WTC11 (cell line): ENCODE measurements at regions not wholly inside any gene's neighbourhood (a gene's known extent, or its start where the extent isn't known, plus 50 kb on each side); places are given as distances from the start of the nearest gene placed in this dataset.

Source experiments
- ATAC-seq: fragments of 200-7000 bp; cut with Tn5 transposase; 2 replicates; pipeline ENCODE4 v1.10.0; 2021; ENCODE audit warnings: mild to moderate bottlenecking, moderate library complexity
- CTCF ChIA-PET: fragments of 300-600 bp; sonication (Branson Sonifier 250); formaldehyde crosslinking; loops from one replicate; lab custom pipeline; 2021; ENCODE audit warnings: antibody characterized with exemption; lab: Charles Lee
- POLR2A ChIA-PET: fragments of 350-600 bp; sonication (Branson Sonifier 250); formaldehyde crosslinking; loops from one replicate; lab custom pipeline; 2021; ENCODE audit warnings: antibody characterized with exemption; lab: Charles Lee
- DNase-seq: peaks from one replicate; pipeline ENCODE4 v3.0.0; 2021; ENCODE audit warnings: low spot score
- H3K27ac Mint-ChIP-seq: 2 replicates; pipeline ENCODE4 v1.8.0; 2021; ENCODE audit warnings: mixed read lengths
- H3K27me3 Mint-ChIP-seq: 2 replicates; pipeline ENCODE4 v1.8.0; 2021; ENCODE audit warnings: low read depth, mild to moderate bottlenecking, moderate library complexity, mixed read lengths
- H3K36me3 Mint-ChIP-seq: 2 replicates; pipeline ENCODE4 v1.8.0; 2021; ENCODE audit warnings: mixed read lengths
- H3K4me1 Mint-ChIP-seq: 2 replicates; pipeline ENCODE4 v1.8.0; 2022; ENCODE audit warnings: mixed read lengths
- H3K4me3 Mint-ChIP-seq: 2 replicates; pipeline ENCODE4 v1.8.0; 2021; ENCODE audit warnings: mild to moderate bottlenecking, moderate library complexity, mixed read lengths
- H3K9me3 Mint-ChIP-seq: 2 replicates; pipeline ENCODE4 v1.8.0; 2021; ENCODE audit warnings: mixed read lengths
- ATF6 ChIP-seq: sonication (generic); formaldehyde crosslinking; IDR thresholded peaks from 2 replicates; pipeline ENCODE4 v1.8.1; 2023; ENCODE audit warnings: mild to moderate bottlenecking, missing genetic modification reagents
- CDX4 ChIP-seq: fragments of 250-450 bp; sonication (Bioruptor Pico); IDR thresholded peaks from 2 replicates; pipeline ENCODE4 v1.9.0; 2021; ENCODE audit warnings: moderate library complexity, mild to moderate bottlenecking, inconsistent platforms, borderline replicate concordance
- EMX1 ChIP-seq: fragments of 250-450 bp; sonication (Bioruptor Pico); IDR thresholded peaks from 2 replicates; pipeline ENCODE4 v1.8.0; 2021; ENCODE audit warnings: mild to moderate bottlenecking
- ETV6 ChIP-seq: sonication (generic); formaldehyde crosslinking; IDR thresholded peaks from 2 replicates; pipeline ENCODE4 v1.8.1; 2022; ENCODE audit warnings: mild to moderate bottlenecking, missing genetic modification reagents
- FOXK1 ChIP-seq: sonication (generic); formaldehyde crosslinking; IDR thresholded peaks from 2 replicates; pipeline ENCODE4 v1.8.0; 2022; ENCODE audit warnings: mild to moderate bottlenecking, moderate library complexity, missing genetic modification reagents
- FOXP1 ChIP-seq: sonication (generic); formaldehyde crosslinking; IDR thresholded peaks from 2 replicates; pipeline ENCODE4 v1.8.0; 2022; ENCODE audit warnings: missing genetic modification reagents, mild to moderate bottlenecking, moderate library complexity, borderline replicate concordance
- GTF2I ChIP-seq: fragments of 250-450 bp; sonication (Bioruptor Pico); conservative IDR thresholded peaks from 2 replicates; pipeline ENCODE4 v1.4.0; 2021; ENCODE audit warnings: mild to moderate bottlenecking
- HMGA2 ChIP-seq: fragments of 250-450 bp; sonication (Bioruptor Pico); IDR thresholded peaks from 2 replicates; pipeline ENCODE4 v1.4.0; 2021; ENCODE audit warnings: mild to moderate bottlenecking, moderate library complexity
- IRF1 ChIP-seq: sonication (generic); formaldehyde crosslinking; IDR thresholded peaks from 2 replicates; pipeline ENCODE4 v1.8.0; 2023; ENCODE audit warnings: missing genetic modification reagents
- IRF2 ChIP-seq: sonication (generic); formaldehyde crosslinking; IDR thresholded peaks from 2 replicates; pipeline ENCODE4 v1.8.0; 2022; ENCODE audit warnings: low read depth, missing genetic modification reagents, borderline replicate concordance
- JUN ChIP-seq: sonication (generic); formaldehyde crosslinking; IDR thresholded peaks from 2 replicates; pipeline ENCODE4 v1.8.0; 2023; ENCODE audit warnings: mild to moderate bottlenecking, missing genetic modification reagents
- KAT7 ChIP-seq: sonication (generic); formaldehyde crosslinking; IDR thresholded peaks from 2 replicates; pipeline ENCODE4 v1.8.1; 2023; ENCODE audit warnings: missing genetic modification reagents, mild to moderate bottlenecking, borderline replicate concordance
- MLX ChIP-seq: sonication (generic); formaldehyde crosslinking; IDR thresholded peaks from 2 replicates; pipeline ENCODE4 v1.8.1; 2023; ENCODE audit warnings: mild to moderate bottlenecking, missing genetic modification reagents, moderate library complexity
- PREB ChIP-seq: sonication (generic); formaldehyde crosslinking; IDR thresholded peaks from 2 replicates; pipeline ENCODE4 v1.8.1; 2022; ENCODE audit warnings: mild to moderate bottlenecking, missing genetic modification reagents, moderate library complexity, borderline replicate concordance
- RELA ChIP-seq: sonication (generic); formaldehyde crosslinking; IDR thresholded peaks from 2 replicates; pipeline ENCODE4 v1.8.1; 2022; ENCODE audit warnings: missing genetic modification reagents, mild to moderate bottlenecking, borderline replicate concordance
- SMAD4 ChIP-seq: sonication (generic); formaldehyde crosslinking; IDR thresholded peaks from 2 replicates; pipeline ENCODE4 v1.8.0; 2022; ENCODE audit warnings: mild to moderate bottlenecking, missing genetic modification reagents
- SOX15 ChIP-seq: fragments of 250-450 bp; sonication (Bioruptor Pico); IDR thresholded peaks from 2 replicates; pipeline ENCODE4 v1.9.0; 2021; ENCODE audit warnings: mild to moderate bottlenecking
- TP53 ChIP-seq: sonication (generic); formaldehyde crosslinking; IDR thresholded peaks from 2 replicates; pipeline ENCODE4 v1.8.1; 2023; ENCODE audit warnings: mild to moderate bottlenecking, missing genetic modification reagents
- USF1 ChIP-seq: sonication (generic); formaldehyde crosslinking; IDR thresholded peaks from 2 replicates; pipeline ENCODE4 v1.8.0; 2022; ENCODE audit warnings: mild to moderate bottlenecking, missing genetic modification reagents
- ZBTB43 ChIP-seq: sonication (generic); formaldehyde crosslinking; IDR thresholded peaks from 2 replicates; pipeline ENCODE4 v1.8.1; 2023; ENCODE audit warnings: mild to moderate bottlenecking, missing genetic modification reagents
- ZNF219 ChIP-seq: sonication (generic); formaldehyde crosslinking; IDR thresholded peaks from 2 replicates; pipeline ENCODE4 v1.8.0; 2023; ENCODE audit warnings: missing genetic modification reagents, mild to moderate bottlenecking, borderline replicate concordance
- ZNF671 ChIP-seq: fragments of 250-450 bp; sonication (Bioruptor Pico); IDR thresholded peaks from 2 replicates; pipeline ENCODE4 v1.8.0; 2021; ENCODE audit warnings: mild to moderate bottlenecking

- Mint-ChIP-seq H3K4me1 (peaks cover 3% of the 10 kb centered on the region; the same call in 1 of the 2 replicates), H3K36me3 (no peaks in the 10 kb centered on the region), H3K27me3 (no peaks in the 10 kb centered on the region), H3K27ac (no peak overlapping the region), H3K4me3 (no peak overlapping the region), H3K9me3 (no peaks in the 10 kb centered on the region)
- ATAC-seq: no peak
- DNase-seq: no peak
- ChIA-PET POLR2A (no interaction called here), CTCF (no interaction called here)
- no peak for TF ChIP-seq ZNF219 (CRISPR knock-in tag)
- no peak for TF ChIP-seq ATF6 (CRISPR knock-in tag)
- no peak for TF ChIP-seq KAT7 (CRISPR knock-in tag)
- no peak for TF ChIP-seq RELA (CRISPR knock-in tag)
- no peak for TF ChIP-seq GTF2I (CRISPR knock-in tag)
Measured at GRCh38 chr1:170290276-170290675, 144.5 kb downstream of the NTMT2 start.

GRCh38 chr1:170290991-170291390 lies 145.2 kb downstream of the NTMT2 start:
- Mint-ChIP-seq H3K27me3 (no peaks in the 10 kb centered on the region), H3K4me1 (peaks cover 3% of the 10 kb centered on the region; the same call in 1 of the 2 replicates), H3K9me3 (no peaks in the 10 kb centered on the region), H3K27ac (no peak overlapping the region), H3K4me3 (no peak overlapping the region), H3K36me3 (no peaks in the 10 kb centered on the region)
- TF ChIP-seq JUN (no peak), EMX1 (CRISPR knock-in tag) (no peak), SMAD4 (CRISPR knock-in tag) (no peak), CDX4 (no peak), TP53 (CRISPR knock-in tag) (no peak)
- ATAC-seq (no peak), DNase-seq (no peak)
- ChIA-PET POLR2A (no interaction called here), CTCF (no interaction called here)

GRCh38 chr1:170291516-170291915 lies 145.8 kb downstream of the NTMT2 start:
- Mint-ChIP-seq H3K27ac (no peak overlapping the region), H3K4me1 (peaks cover 3% of the 10 kb centered on the region; the same call in 1 of the 2 replicates), H3K4me3 (no peak overlapping the region), H3K9me3 (no peaks in the 10 kb centered on the region), H3K36me3 (no peaks in the 10 kb centered on the region), H3K27me3 (no peaks in the 10 kb centered on the region)
- CTCF ChIA-PET: no interaction called here
- no peak for TF ChIP-seq ZNF671
- no peak for TF ChIP-seq PREB (CRISPR knock-in tag)
- no peak for TF ChIP-seq IRF1 (CRISPR knock-in tag)
- no peak for TF ChIP-seq HMGA2 (CRISPR knock-in tag)
- TF ChIP-seq MLX: no peak
- TF ChIP-seq IRF2 (CRISPR knock-in tag): no peak
- no peak for TF ChIP-seq USF1 (CRISPR knock-in tag)
- TF ChIP-seq ETV6 (CRISPR knock-in tag): no peak
- no peak for TF ChIP-seq SOX15 (CRISPR knock-in tag)
- TF ChIP-seq FOXP1: no peak
- no peak for TF ChIP-seq ZBTB43 (CRISPR knock-in tag)
- no peak for TF ChIP-seq FOXK1
- DNase-seq (no peak), ATAC-seq (no peak)
- POLR2A ChIA-PET: no interaction called here
